ENCODE measurements at regions not wholly inside any gene's neighbourhood (a gene's known extent, or its start where the extent isn't known, plus 50 kb on each side); places are given as distances from the start of the nearest gene placed in this dataset.

DNA sequence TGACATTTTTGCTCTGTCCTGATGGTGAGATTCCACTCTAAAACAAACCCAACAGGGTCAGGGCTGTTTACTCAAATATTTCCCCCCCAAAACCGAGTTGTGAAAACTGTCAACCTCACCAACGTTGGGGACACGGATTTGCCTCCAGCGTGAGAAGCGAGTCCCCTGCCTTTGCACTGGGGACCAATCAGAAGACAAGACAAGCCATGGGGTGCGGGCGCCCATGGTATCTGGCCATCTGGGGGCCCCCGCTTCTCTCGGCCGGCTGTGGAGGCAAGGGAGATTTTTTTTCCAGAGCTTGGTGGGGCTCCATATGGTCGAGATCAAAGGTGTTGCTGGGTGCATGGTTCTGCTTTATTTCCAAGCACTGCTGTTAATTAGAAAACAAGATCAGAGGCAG lies 272.1 kb downstream of the BCL11B start:
- DNase-seq: no peak

DNA sequence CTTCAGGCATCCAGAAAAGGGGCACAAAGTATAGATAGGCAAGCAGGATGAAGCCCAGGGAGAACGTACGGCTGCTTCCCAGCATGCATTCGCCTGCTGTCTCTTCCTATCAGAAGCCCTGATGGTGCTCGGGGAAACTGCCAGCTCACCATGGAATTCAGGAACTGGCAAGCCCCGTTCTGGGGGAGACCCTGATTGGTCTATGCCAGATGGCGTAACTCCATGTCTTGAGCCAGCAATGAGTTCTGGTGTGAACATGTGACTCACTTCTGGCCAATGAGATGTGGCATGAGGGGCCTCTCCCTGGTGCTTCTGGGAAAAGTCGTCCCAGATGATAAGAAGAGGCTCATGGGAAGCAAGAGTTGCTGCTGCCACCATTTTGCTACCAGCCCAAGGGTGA lies 270.8 kb downstream of the BCL11B start:
- DNase-seq: no peak

DNA sequence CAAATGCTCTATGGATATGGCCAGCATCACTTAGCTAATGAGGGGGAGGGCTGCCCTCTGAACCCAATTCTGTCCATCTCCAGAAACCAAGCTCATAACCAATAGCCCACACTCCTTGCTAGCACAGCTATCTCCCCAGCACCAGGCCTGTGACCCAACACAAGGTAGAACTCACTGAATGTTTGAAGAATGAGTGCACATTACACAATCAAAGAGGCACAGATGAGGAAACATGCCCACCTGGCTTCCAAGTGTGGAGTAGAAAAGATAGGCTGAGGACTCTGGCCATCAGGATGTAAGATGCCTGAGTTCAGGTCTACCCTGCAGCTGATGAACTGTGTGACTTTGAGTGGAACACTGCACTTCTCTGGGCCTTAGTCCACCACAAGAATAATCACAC lies 268.4 kb downstream of the BCL11B start:
- DNase-seq: no peak

DNA sequence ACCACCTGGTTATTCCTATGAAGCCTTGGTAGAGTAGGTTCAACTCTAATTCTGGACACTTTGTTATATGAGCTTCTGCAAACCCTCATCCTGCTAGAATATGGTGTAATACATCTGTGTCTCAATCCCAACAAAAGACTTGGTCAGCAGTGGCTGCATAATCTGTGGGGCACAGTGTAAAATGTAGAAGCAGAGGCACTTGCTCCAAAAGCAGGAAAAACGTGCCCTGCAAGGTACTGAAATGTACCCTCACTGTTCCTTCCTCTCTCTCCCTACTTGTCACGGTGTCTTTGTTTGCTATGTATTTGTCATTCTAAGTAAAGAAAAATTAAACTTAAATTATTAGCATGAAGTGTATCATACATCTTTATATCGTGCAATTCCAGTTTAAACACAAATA lies 267.9 kb downstream of the BCL11B start:
- no peak for DNase-seq

DNA sequence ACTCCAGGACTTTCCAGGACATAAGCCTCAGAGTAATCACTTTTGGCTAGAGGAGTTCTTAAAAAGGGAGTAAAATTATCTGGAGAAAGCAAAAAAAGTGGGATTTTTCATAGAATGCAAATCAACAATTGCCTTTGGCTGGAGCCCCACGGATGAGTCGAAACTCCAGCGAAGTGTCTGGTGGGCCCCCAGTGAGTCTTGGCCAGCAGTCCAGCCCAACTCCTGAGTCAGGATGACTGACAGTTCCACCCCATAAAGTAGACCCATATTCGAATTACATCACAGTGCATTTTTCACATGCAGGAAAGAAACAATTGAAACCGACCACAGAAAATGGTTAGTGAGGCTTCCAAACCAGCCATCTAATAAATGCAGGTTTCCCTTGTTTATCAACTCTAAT lies 265.7 kb downstream of the BCL11B start:
- no peak for DNase-seq

DNA sequence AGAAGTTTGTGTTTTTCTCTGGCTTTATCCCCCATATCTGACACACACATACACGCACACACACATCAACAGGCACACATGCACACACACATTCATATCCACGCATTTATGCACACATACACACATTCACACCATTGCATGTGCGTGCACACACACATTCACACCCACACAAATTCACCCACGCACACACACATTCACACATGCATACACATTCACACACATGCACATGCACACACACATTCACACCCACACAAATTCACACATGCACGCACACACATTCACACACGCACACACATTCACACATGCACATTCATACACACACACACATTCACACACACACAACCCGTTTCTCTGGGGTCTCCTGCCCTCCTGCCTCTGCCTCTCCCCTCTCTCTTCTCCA lies 264.2 kb downstream of the BCL11B start:
- no peak for DNase-seq

DNA sequence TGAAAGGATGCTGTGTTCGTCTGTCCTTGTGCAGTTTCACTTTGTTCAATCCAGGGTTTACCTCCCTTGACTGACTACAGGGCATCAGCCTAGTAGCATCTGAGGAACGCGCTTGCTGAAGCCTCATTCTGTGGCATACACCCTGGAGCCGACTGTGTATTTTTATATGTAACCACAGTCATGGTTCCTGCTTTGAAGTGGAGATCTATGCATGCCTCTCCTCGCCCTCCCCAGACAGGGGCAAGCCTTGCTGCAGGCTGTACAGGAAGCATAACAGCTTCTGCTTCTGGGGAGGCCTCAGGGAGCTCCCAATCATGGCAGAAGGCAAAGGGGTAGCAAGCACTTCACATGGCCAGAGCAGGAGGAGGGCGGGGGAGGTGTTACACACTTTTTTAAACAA lies 262.1 kb downstream of the BCL11B start:
- DNase-seq: peak in 1 of 2 donors; percentile 14

DNA sequence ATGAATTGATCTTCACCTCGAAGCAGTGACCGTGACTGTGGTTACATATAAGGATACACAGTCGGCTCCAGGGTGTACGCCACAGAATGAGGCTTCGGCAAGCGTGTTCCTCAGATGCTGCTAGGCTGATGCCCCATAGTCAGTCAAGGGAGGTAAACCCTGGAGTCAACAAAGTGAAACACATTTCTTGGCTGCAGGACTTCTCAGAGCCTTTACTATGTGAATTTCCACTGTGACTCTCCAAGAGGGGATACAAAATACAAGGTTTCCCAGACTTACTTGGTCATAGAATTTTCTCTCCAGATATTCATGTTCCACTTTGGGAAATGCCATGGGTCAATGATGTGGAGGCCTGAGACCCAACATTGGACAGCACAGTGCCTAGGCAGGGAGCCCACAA lies 260.6 kb downstream of the BCL11B start:
- DNase-seq: no peak

DNA sequence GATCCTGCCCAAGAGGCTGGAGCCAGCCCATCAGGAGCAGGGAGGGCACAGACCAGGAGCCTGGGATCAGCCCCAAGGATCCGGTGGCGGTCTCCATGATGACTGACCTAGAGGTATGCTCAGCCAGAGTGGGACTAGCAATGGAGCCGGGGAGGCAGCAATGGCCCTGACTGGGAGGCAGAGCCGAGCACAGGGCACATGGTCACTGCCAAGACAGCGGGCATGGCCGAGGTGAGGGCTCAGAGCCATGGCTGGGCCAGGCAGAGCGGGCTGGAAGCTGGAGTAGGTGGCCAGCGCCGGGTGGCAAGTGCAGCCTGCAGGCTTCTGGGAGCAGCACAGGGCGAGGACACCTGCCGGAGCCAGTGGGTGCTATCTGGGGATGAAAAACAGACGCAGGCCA lies 259.3 kb downstream of the BCL11B start:
- DNase-seq: no peak

DNA sequence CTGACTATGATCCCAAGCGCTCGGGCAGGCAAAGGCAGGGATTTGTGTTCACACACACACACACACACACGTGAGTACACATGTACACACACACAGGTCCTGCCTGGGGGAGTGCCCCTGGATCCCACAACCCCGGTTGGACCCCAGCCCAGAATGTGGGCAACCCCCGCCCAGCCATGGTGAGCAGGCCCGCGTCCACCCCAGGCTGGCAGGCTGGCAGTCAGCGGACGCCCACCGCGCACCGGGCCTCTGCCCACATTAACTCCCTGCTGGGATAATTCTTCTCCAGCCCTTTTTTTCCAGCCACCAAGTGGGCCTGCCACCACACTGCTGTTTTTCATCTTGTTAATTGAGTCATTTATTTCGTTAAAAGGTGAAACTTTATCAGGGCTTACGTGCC lies 256.2 kb downstream of the BCL11B start:
- DNase-seq: no peak

DNA sequence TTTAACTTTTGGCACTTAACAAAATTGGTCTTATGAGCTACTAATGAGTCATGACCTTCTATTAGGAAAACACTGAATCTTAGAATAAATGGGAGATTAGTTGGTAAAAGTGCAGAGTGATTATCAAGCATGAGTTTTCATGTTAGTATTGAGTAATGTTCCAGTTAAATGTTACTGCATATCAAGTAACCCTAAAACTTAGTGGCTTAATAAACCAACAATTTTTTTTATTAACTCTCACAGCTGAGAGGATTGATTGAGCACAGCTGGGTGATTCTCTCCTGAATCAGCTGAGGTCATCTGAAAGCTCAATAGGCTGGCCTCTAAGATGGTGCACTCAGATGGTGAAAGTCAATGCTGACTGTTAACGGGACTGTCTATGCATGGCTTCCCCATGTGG lies 248.6 kb downstream of the BCL11B start:
- DNase-seq: no peak

DNA sequence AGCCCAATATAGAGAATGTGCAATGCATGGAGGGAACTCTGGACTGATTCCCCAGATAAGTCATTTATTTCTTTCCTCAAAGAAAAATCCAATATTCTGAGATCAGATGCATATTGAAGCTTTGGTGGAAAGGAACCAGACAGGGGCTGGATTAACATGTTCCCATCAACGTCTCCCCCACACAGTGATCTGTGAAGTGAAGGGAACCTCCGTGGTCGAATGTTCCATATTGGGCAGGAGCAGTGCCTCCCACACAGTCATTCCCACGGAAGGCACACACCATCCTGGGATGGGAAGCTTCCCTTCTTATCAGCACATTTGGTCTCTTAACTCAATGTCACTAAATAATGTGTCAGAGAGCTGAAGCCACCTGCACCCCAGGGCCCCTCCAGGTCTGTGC lies 247.1 kb downstream of the BCL11B start:
- DNase-seq: no peak

DNA sequence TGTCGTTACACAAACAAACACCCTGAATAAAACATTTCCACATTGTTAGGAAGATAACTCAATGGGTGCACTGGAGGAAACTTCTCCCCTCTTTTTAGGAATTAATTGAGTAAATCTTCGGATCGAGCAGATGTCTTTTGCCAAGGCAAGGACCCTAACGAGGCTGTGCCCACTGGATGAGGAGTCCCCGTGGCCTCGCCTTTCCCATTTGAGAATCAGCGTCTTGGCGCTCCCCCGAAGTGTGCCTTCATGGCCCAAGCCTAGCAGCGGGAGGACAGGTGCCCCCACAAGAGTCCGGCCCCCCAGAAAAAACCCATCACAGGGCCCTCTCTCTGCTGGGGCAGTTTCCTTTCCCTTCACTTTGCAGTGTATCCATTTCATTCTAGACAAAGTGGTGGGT lies 246.6 kb downstream of the BCL11B start:
- DNase-seq: no peak

DNA sequence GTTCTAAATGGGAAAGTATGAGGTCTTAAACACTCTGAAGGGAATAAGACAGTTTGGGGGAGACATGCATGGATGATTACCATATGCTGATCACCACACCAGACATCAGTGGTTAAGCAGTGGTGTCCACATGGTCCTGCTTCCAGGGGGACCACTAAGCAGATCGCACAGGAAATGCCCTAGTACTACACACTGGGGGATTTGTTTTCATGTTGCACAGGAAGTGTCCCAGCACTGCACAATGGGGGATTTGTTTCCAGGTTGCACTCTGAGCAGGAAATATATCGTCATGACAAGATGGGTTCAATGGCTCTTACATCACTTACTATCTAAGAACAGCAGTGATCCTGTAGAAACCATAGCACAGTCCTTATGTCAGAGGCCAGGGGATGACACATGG lies 245.5 kb downstream of the BCL11B start:
- DNase-seq: no peak

DNA sequence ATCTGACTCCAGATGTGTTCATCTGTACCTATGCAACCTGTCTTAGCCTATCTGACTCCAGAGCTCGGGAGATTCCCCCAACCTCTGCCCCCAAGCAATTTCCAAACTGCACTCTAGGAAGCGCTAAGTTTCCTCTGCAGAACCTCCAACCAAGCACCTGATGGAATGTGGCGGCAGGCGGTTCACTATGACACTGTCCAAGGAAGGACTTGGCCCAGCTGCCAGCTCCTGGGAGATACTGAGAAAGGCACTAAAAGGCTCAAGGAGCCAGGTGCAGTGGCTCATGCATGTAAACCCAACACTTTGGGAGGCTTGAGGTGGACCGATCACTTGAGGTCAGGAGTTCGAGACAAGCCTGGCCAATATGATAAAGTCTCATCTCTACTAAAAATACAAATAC lies 244.0 kb downstream of the BCL11B start:
- DNase-seq: no peak

DNA sequence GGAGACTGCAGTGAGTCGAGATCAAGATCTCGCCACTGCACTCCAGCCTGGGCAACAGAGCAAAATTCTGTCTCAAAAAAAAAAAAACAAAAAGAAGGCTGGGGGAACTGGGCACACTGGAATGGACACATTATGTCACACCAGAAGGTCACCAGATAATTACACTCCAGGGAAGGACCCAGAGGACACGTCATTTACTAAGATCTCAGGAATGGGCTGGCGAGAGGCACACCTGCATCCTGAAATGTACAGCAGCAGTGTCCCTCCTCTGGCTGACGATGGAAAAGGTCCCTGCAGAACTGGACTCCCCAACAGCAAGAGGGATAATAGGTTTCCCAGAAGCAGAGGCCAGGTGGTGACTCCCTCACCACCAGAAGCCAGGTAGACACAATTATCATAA lies 243.5 kb downstream of the BCL11B start:
- no peak for DNase-seq

DNA sequence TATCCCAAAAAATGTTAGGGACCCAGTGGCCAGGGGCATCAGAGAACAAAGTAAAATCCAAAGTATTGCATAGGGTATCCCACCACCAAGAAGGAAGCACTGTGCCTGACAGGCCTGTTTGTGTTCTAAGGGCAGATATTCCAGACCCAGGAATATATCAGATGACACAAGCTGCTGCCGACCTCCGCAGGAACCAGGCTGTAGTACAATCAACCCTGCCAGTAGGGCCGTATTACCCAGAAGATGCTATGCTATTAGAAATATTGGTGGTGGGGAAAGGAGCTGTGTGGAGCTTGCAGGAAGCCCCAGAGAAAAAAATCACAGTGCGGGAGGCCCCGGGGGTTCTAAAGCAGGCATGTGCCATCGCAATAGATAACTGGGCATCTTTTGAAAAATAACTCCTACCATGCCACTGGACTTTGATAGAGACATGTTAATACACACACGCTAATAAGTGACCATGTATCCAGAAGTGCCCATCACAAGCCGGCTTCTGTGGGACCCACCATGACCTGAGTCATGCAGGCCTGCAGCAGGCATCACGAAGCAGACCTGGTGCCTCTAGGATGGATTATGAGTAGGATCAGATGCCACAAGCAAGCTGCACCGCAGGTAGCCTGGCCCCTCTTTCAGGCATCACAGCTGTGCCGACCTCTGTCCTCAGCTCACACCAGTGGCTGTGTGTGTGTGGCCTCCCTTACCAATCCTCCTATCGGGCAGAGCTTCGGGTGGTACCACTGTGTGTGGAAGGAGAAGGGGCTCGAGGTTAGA lies 242.7 kb downstream of the BCL11B start:
- DNase-seq: no peak

DNA sequence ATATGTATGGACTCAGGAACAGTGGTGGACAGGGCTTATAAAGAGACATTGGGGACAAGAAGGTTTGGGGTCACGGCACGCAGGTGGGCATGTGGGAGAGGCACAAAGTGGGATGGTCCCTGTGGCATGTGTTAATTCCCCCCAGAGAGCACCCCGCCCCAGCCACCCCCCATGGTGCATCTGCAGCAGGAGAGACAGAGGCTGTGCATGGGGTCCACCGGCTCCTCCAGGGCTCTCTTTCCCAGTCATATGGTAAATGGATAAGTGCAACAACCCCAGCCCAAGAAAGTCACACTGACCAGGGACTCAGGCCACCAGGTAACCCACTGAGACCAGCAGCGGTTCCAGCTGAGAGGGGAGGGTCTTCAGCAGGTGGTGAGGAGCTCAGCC lies 242.1 kb downstream of the BCL11B start:
- no peak for DNase-seq

DNA sequence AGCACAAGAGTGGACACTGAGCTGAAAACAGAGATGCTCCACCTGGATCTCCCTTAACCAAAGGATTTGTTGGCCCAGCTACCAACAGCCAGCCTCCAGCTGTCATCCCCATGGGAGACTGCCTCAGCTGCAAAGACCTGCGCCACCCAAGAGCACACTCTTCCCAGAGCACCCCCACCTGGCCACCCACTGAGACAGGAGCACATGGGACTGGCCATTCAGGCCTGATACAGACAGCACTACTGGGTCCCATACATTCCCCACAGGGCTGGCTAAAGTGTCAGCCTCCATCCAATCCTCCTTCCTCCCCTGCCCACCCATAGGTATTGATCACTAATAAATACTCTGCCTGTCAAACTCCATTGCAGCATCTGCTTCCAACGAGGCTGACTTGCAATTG lies 241.5 kb downstream of the BCL11B start:
- DNase-seq: no peak

DNA sequence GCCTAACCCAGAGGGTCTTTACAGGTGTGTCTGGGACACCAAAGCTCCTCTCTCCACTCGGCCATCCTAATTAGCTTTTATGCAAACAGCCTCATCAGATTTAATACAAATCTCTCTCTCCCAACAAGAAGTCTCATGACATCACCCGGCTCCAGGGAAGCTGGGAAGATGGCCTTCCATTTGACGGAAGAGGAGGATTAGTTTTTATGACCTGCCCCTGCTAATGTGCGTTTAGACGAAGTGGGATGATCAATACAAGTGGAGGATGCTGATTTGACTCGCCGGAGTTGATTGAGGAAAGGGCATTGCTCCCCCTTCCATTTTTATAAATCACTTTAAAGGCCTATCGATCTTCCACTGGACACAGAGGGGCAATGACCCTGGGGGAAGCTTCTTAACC lies 239.2 kb downstream of the BCL11B start:
- DNase-seq: no peak

DNA sequence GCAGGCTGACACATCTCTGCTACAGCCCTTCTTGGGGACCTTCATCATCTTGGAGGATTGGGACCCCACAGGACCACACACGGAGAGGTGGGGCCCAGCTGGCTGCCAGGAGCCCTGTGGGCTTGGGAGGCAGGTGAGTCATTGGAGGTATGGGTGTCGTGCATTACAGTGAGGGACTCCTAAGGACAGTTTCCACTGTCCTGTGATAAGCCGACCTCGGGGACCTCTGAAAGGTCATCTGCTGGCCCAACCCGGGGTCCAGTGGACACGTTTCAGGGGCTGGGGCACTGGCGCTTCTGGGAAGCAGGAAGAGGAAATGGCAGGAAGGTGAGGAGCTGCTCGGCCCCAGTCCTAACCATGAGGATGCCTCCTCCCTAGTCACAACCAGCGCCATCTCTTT lies 238.0 kb downstream of the BCL11B start:
- no peak for DNase-seq

DNA sequence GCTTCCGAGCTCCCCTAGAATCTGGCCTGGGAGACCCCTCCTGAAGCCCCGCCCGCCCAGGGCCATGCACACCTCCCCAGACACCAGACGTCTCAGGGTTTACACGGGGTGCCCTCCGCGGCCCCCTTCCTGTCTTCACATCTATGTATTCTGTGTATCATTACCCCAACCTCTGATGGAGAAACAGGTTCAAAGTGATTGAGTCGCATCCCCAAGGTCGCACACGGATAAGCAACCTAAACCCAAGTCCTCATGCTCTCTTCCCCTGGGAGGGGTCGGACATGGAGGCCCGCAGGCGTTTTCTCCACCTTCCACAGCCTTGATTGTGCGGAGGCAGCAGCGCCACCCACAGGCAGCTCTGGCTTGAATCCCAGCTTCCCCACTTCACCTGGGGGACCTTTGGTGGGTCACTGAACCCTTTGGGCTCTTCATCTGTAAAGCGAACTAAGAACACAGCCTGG lies 237.3 kb downstream of the BCL11B start:
- DNase-seq: no peak

DNA sequence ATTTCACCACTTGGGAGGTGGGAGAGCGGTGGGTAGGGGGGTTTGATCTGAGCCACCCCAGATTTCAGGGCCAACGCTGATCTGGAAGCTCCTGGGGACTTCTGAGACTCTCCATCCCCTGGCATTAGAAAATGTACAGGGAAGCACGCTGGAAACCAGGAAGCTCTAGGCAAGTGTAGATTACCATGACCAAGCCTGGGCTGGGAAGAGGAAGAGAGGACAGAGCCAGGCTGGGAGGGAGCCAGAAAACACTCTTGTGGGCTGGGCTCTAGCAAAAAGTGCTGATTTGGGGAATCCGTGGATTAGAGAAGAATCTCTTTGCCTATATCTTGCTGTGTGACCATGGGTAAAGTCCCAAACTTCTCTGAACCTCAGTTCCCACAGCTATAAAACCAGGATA lies 236.7 kb downstream of the BCL11B start:
- DNase-seq: peak in 1 of 2 donors; percentile 6

DNA sequence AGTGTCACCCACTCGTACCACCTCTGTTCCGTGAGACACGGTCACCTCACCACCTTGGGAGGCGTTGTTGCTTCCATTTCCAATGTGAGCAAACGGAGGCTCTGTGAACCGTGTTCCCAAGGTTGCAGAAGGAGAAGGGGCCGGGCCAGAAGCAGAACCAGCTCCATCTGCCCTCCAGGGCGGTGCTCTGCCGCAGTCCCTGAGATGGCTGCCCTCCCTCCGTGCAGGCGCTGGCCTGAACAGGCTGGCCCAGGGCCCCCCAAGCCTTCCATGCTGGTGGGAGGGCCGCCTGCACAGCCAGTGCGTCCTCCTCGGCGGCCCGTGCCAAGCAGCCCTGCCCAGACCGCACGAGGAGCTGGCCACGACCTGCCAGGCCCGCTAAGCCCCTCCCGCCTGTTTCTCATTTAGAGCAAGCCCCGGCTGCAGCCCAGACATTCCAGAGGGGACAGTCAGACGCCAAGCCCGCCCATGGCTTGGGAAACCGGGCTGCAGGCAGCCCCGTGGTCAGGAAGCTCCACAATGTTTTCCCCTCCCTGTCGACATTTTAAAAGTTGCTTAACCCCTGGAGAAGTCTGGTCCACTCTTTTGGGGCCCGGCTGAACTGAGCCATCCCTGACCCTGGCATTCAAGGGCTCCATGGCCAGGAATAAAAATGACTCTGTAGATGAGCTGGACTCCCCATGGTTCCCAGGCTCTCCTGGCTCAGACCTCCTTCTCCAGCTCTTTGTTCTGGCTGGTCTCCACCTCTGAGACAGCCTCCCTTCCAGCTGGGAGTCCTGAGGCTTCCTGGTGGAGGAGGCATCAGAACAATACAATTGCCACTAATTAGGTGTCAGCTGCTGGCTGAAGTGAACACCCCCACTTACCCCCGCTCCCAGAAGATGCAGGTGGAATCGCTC lies 236.0 kb downstream of the BCL11B start:
- DNase-seq: no peak
